ENCODE measurements at regions not wholly inside any gene's neighbourhood (a gene's known extent, or its start where the extent isn't known, plus 50 kb on each side); places are given as distances from the start of the nearest gene placed in this dataset.

DNA sequence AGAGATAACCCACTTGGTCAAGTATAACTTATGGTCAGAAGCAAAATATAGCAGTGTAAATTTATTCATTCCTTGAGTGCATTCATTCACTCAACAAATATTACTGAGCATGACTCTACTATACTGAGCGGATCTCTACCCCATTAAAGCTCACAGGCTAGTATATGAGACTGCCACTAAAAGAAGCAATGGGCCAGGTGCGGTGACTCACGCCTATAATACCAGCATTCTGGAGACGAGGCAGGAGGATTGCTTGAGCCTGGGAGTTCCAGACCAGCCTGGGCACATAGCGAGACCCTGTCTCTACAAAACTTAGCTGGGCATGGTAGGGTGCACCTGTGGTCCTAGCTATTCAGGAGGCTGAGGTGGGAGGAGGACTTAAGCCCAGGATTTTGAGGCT is 197.6 kb upstream of the BLID start:
- no peak for TF ChIP-seq POLR2AphosphoS5 (IDR thresholded peaks at IDR 0.05; ENCODE audit: borderline replicate concordance, low read depth, low read length)
- TF ChIP-seq EZH2 (IDR thresholded peaks at IDR 0.05) = no peak

Measured in SK-N-MC (cell line).